M059J (cell line): ENCODE measurements at regions not wholly inside any gene's neighbourhood (a gene's known extent, or its start where the extent isn't known, plus 50 kb on each side); places are given as distances from the start of the nearest gene placed in this dataset.

Experiments used
- DNase-seq: peaks from one replicate; pipeline ENCODE4 v3.0.0-alpha.2; 2012; ENCODE audit warnings: low read depth

DNA sequence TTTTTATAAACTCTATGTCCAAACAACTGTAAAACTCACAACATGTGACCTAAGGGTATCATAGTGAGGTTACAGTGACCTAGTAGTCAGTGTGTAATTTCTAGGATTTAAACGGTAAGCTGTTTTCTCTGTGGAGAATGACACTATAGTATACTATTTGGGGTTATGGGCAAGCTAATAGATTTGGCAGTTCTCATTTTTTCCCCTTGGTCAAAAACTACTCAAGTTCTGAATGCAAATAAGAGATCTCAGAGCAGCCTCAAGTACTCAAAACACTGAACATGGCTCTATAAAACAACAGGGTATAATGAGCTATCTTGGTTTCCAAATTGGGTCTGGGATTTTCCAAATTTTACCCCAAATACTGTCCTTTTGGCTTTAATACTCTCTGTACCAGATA is 88.5 kb upstream of the HMCN1 start:
- no peak for DNase-seq

DNA sequence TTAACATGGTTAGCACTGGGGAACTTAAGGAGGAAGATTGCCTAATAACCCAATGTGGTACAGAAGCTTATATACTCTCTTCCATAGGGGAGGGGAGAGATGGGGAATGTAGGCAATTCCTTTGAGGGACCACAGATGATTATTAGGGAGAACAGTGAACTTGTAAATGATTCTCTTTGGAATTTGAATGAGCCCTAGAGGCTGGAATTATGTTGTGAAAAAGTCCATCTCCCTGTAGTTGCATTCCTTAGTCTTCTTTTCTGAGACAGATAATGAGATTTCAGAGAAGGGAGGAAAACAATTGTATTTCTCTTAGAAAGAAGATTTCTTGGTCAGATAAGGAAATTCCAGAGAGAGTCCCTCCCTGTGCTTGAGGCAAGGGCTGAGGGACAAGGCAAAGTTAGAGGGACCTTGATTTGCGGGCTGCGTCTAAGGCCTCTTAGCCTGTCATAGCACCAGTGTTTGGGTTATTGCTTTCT is 89.0 kb upstream of the HMCN1 start:
- peak; percentile 81 for DNase-seq

DNA sequence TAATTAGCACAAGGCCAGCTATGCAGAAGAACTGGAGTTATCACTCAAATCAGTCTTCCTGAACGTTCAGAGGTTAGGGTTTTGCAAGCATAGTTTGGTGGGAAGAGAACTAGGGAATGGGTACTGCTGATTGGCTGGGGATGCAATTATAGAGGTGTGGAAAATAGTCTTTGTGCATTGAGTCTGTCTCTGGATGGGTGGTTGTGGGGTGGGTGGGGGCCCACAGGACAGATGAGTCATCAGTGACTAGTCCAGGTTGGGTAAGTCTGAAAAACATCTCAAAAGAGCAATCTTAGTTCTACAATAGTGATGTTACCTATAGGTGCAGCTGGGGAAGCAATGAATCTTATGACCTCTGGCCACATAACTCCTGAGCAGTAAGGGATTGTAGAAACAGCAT is 89.7 kb upstream of the HMCN1 start:
- DNase-seq, result peak; percentile 47

DNA sequence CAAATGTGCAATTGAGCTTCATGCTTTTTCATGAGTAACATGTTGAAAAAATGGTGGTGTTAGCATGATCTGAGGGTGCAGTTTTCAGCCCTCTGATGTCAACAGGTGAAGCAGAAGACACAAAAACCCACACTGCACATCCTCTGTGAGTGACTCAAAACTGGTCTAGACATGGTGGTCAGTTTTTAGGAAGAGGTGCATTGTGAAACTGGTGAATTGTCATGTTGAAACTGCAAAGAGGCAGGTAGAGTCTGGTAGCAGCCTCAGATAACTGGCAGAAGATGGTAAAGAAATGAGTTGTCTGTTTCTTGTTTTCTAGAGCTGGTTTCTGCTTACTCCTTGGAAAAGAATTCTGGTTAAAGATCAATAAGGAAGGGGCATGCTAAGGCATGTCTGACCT is 97.3 kb upstream of the HMCN1 start:
- no peak for DNase-seq

DNA sequence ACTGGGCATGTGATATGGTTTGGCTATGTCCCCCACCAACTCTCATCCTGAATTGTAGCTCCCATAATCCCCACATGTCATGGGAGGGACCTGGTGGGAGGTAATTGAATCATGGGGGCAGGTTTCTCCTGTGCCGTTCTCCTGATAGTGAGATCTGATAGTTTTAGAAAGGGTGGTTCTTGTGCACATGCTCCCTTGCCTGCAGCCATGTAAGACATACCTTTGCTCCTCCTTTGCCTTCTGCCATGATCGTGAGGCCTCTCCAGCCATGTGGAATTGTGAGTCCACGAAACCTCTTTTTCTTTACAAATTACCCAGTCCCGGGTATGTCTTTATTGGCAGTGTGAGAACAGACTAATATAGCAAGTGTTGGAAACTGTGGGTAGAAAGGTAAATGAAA is 99.5 kb upstream of the HMCN1 start:
- DNase-seq, result no peak

DNA sequence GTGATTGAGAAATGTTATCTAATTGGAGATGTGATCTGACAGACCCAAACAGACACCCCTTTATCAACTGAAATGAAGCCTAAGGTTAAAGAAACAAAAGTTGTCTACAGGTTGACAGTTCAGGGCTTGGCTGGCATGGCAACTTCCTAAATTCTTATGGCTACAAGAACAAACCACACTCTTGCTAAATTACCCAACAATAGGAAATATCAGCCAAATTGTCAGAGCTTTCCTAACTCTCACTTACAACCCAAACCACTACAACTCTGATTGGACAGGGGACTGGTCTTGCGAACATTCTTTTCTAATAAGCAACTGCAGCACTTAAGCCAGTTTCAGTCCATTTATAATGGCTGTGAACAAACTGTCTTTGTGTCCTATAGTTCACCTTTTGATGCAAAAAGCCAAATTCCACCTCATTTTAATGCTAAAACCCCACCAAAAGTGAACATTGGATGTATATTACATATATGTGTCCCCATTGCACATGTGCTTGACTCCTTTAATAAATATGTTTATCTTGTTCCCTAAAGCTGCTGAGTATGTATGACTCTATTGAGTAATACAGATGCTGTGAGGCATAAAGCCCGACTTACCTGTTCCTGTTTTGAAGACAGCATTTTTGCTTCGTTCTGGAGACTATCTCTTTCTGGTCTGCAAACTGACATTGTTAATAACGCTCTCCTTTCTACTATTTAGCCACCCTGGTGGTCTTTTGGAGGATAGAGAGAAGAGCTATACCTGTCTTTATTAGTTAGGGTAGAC is 101.3 kb upstream of the HMCN1 start:
- peak; percentile 59 for DNase-seq

DNA sequence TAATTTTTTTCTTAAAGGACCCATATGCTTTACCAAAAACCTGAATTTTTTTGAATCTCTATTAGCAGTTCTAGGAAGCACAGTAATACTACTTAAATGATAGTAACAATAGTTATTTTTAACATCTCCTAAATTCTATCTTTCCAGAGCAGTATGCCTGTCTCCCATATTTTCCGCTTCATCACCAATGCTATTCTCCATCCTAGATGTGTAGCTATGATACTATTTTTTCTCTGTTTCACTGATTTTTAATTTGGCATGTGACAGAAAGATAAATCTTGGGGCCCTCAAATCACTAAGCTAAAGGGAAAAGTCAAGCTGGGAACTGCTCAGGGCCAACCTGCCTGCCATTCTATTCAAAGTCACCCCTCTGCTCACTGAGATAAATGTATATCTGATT is 102.3 kb upstream of the HMCN1 start:
- DNase-seq, result no peak

DNA sequence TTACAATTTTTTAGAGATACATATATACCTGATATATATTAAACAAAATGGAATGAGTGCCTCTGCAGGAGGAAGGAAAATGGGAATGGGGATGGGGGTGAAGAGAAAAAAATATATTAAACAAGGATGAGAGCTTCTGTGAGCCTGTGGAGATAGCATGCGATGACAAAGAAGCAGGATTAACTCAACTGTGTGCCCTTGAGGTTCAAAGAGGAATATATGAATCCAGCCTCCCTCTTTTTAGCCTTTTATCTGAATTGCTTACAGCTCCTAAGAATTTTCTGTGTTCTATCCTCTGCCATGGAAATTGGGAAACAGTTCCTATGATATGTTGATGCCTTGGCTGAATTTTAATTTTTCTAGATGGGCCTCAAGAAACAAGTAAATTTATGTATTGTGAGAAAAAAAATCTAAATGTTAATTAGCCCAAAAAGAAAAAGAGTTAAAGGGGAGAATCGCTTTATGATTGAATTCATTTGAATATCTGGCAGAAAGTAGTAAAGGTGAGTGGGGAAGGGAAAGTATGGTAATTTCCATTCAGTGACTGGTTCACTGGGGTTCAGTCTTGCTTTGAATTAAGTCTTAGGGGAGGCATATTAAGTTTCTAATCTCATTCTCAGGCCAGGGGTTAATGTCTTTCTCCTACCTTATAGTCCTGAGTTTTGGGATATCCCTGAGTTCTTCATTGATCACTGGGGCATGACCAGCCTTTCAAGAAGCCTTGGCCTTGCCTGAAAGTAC is 106.3 kb upstream of the HMCN1 start:
- DNase-seq, result no peak

DNA sequence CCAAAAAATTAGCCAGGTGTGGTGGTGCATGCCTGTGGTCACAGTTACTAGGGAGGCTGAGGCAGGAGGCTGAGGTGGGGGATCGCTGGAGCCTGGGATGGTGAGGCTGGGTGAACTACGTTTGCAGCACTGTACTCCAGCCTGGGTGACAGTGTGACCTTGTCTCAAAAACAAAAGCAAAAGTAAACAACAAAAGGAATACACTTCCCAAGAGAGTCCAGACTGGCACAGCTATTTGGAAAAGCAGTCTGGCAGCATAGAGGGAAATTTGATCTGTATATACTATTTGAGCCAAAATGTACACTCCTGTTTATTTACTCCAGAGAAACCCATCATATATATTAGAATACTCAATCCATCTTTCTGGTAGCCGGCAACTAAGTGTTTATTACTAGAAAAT is 107.0 kb upstream of the HMCN1 start:
- DNase-seq, result no peak

DNA sequence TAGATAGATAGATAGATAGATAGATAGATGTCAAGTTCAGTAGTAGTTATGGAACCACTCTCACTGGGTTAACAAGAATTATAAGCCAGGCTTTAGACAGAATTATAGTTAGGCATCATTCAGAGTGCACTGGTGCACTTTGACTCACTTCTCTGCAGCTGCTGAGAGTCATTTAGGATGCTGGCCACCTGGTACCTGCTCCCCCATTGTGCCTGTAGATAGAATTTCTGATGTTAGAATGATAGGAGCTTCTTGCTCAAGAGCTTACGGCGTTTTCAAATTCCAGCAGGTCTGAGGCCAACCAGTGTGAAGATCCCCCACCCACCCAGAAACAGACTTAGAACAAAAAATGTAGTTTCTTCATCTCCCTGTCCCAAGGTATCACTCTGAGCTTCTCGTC is 107.8 kb upstream of the HMCN1 start:
- no peak for DNase-seq

DNA sequence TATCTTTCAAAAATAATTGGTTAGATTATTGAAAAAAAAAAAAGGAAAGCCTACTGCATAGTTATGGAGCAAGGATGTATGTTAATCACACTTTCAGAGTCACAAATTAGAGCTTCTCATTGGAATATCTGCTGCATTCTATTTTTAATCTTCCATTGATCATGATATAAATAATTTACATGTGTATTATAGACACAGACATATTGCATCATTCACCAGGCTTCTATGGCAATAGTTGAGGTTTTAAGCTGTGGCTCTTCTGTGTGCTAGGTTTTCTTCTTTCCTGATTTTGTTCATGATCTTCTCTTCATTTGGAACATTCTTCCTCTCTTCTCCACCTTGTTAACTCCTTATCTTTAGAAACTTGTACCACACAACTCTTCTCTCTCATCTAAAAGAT is 123.2 kb upstream of the HMCN1 start:
- DNase-seq, result no peak

DNA sequence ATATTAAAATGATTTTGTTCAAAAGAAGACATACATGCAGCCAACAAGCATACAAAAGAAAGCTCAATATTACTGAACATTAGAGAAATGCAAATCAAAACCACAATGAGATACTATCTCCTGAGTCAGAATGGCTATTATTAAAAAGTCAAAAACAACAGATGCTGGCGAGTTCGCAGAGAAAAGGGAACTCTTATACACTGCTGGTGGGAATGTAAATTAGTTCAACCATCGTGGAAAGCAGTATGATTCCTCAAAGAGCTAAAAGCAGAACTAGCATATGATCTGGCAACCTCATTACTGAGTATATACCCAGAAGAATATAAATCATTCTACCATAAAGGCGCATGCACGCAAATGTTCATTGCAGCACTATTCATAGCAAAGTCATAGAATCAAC is 126.0 kb upstream of the HMCN1 start:
- peak; percentile 63 for DNase-seq

DNA sequence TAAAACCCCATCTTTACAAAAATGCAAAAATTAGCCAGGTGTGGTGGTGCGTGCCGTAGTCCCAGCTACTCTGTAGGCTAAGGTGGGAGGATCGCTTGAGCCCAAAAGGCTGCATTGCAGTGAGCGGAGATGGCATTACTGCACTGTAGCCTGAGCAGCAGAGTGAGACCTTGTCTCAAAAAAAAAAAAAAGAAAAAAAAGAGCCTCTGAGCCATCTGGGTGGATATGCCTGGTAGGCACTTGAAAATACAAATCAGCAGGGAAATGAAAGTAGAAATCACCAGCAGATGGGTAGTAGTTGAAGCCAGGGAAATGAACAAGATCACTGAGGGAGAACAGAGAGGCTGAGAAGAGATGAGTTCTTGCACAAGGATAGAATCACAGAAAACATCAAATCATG is 131.0 kb upstream of the HMCN1 start:
- DNase-seq, result no peak

DNA sequence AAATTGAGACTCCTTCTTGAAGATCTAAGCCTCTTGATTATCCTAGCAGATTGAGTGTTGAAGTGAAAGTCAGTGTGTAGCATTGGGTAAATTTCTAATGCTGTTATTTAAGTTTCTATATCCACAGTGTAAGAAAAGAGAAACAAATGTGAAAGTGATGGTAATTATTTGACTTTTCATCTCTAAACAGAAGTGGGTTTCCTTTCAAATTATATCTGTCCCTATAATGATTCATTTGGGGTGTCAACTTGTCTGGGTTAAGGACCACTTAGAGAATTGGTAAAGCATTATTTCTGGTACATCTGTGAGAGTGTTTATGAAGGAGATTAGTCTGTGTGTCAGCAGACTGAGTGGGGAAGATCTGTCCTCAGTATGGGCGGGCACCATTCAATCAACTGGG is 133.0 kb upstream of the HMCN1 start:
- no peak for DNase-seq

DNA sequence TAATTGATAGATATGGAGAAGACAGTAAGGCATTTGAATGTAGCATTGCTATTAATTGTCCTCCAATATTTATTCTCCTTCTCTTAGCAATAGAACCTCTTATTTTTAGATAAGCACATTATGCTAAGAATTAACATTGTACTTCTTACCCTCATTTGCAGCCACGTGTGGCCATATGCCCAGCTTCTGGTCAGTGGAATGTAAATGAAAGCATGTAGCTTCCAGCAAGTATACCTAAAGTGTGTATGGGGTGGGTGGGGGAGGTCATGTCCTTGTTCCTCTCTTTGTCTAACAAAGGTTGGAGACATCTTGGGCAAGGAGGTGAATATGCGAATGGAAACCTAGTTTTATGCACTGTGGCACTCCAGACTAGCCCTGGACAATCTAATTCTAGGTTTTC is 133.6 kb upstream of the HMCN1 start:
- DNase-seq, result no peak

DNA sequence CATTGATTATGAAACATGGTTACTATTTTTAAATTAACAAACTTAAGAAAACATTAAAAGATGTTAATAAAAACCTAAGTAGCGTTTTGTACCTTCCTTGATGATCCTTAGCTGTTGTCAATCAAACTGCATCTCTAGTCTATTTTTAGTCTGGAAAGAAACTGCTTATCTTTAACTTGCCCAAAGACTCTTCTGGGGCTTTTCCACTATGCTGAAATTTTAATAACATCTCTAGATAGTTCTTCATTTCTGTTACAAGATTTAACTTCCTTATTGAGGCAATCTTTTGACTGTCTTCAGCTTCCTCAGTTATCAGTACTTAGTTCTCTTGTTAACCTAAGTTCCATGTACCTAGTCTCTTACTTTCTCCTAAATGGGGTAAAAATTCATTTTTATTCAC is 135.9 kb upstream of the HMCN1 start:
- DNase-seq, result no peak

DNA sequence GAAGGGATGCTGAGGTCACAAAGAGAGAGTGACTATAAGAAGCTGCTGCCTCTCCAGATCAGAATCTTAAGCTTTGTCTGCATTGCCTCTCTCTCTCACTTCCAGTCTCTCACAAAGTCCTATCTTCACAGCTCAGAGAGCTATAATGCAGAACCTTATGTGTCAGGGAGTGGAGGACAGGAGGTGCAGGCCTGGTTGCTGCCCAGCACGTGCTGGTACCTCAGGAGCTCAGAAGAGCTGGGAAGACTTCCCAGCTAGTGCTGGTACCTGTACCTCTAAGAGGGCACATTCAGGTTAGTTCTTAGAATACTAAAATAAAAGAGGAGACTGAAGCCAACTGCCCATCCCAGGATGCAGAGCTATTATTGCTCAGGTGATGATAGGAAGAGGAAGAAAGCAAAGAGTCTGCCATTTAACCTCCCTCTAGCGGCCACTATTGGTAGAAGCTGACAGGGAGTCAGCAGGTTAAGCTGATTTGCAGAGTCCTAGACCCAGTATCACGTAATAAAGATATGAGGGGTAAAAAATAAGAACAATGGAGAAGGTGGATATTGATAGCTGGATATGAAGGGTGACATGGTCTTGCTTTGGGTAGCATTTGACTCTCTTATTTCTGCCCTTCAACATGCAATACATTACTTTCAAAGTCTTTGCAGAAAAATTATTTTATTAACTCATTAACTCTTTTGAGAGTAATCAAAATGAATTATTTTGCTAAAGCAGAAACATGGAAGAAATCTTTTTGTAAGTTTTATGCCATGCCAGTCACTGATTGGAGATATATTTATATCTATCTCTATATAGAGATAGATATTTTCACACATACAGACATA is 138.1 kb upstream of the HMCN1 start:
- DNase-seq, result peak; percentile 60

DNA sequence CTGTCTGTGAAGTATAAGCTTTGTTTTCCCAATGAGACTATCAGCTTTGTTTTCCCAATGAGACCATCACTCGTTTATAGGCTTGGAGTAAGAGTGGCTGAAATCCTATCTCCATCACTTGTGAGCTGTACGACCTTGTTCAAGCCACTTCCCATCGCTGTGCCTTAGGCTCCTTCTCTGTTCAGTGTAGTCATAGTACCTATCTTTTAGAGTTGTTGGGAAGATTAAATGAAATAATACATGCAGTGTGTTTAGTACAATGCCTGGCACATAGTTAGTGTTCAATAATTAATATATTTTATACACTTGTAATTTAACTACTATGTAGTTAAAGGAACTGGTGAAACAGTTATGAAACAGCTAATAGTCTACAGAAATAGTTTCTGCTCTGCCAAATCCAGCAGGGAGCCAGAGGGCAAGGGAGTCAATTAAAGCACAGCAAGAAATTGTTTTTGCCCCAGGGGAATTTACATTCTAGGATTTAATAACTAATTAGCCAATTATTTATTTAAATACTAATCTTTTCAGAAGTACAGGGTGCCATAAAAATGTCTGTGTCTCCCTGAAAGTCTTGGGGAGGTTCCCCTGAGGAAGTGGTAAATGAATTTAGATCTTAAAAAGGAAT is 139.3 kb upstream of the HMCN1 start:
- no peak for DNase-seq

DNA sequence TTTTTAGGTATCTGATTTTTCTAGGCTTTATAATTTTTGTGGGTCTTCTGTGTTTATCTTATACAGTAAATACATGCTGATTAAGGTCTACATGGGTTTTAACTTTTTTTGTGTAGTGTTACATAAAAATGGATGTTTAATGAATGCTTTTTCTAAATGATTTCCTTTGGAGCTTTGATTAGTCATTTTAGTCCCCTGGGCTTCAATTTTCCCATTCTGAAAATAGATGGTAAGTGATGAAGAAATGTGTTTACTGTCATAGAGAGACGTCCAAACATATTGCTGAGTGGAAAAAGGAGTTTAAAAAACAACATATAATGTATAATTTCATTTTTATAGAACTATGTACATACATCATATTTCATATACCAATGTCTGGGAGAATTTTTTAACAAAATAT is 140.9 kb upstream of the HMCN1 start:
- no peak for DNase-seq

DNA sequence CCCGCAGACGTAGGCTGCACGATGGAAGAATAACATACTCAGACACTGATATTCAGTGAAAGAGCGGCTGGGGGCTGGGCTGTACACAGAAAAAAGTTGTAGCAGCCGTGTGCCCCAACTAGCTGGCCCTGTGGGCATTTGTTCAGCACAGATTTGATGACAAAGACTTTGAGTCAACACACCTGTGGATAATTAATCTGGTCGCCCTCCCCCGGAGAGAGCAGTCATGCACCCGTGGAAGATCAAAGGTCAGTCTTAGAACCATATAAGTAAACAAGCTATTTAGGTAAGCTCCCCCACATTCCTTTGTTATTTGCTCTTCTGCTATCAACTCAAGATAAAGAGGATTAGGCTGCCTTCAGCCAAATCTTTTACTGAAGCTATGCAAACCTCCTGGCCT is 148.4 kb upstream of the HMCN1 start:
- DNase-seq, result no peak

DNA sequence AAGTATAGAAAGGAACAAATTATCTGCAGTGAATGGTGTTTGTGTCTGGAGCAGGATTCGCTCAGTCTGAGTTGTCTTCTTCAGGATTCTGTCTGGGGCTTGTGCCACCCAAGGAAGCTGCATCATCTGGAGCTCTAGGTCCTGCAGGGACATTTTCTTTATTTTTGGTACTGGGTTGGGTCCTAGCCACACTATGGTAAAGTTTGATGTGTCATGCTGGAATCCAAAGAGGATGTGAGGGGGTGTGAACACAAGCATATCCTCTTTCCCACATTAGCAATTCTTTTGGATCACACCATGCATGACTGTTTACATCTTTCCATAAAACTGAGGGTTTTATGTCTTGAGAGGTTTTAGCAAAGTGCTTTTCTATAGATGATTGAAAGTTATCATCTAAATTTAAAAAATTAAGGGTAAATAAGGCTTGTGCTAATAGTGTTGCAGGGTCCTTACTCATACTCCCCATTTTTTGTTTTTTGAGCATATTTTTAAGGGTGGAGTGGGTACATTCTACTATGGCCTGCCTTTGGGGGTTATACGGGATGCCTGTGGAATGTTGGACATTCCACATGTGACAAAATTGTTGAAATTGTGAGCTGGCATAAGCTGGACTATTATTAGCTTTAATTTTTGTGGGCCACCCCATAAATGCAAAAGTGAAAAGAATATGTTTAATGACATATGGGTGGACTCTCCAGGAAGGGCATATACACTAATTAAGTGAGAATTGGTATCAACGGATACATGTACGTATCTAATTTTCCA is 152.0 kb upstream of the HMCN1 start:
- DNase-seq, result no peak
